T1000 (cell line): ENCODE measurements at regions not wholly inside any gene's neighbourhood (a gene's known extent, or its start where the extent isn't known, plus 50 kb on each side); places are given as distances from the start of the nearest gene placed in this dataset.

ENCODE experiments used
- DNase-seq: peaks from one replicate; lab custom pipeline; 2025; ENCODE audit warnings: mixed read lengths; lab: John Stamatoyannopoulos, UW

- no peak for DNase-seq
Measured at GRCh38 chr2:100660851-100661584, 98.2 kb downstream of the PDCL3 start.

- DNase-seq: no peak
Measured at GRCh38 chr2:100662866-100663265, 100.1 kb downstream of the PDCL3 start.

GRCh38 chr2:100664021-100664755, 101.4 kb downstream of the PDCL3 start:
- no peak for DNase-seq

GRCh38 chr2:100664756-100665101, 101.9 kb downstream of the PDCL3 start:
- DNase-seq: no peak

- DNase-seq: no peak
Measured at GRCh38 chr2:100666996-100667395, 104.2 kb downstream of the PDCL3 start.

GRCh38 chr2:100667801-100668200, 105.0 kb downstream of the PDCL3 start:
- no peak for DNase-seq

- DNase-seq: no peak
Measured at GRCh38 chr2:100670232-100670631, 107.4 kb downstream of the PDCL3 start.

- no peak for DNase-seq
Measured at GRCh38 chr2:100673115-100673514, 110.3 kb downstream of the PDCL3 start.

GRCh38 chr2:100673691-100674485, 111.1 kb downstream of the PDCL3 start:
- DNase-seq: no peak

- no peak for DNase-seq
Measured at GRCh38 chr2:100674666-100675065, 111.9 kb downstream of the PDCL3 start.

GRCh38 chr2:100675373-100675772, 112.6 kb downstream of the PDCL3 start:
- DNase-seq: no peak

- no peak for DNase-seq
Measured at GRCh38 chr2:100675855-100676254, 113.1 kb downstream of the PDCL3 start.

GRCh38 chr2:100676346-100676745, 113.6 kb downstream of the PDCL3 start:
- DNase-seq: no peak

- DNase-seq: no peak
Measured at GRCh38 chr2:100677611-100678185, 114.9 kb downstream of the PDCL3 start.

GRCh38 chr2:100679211-100679610, 116.4 kb downstream of the PDCL3 start:
- DNase-seq: no peak

- no peak for DNase-seq
Measured at GRCh38 chr2:100682536-100682935, 119.7 kb downstream of the PDCL3 start.

GRCh38 chr2:100683231-100683630, 120.4 kb downstream of the PDCL3 start:
- DNase-seq: no peak

- DNase-seq: no peak
Measured at GRCh38 chr2:100691846-100692245, 128.1 kb upstream of the NPAS2 start.

GRCh38 chr2:100692381-100692780, 127.6 kb upstream of the NPAS2 start:
- no peak for DNase-seq

GRCh38 chr2:100692906-100693305, 127.0 kb upstream of the NPAS2 start:
- DNase-seq: no peak

GRCh38 chr2:100699131-100699530, 120.8 kb upstream of the NPAS2 start:
- no peak for DNase-seq

- DNase-seq: no peak
Measured at GRCh38 chr2:100702438-100703109, 117.4 kb upstream of the NPAS2 start.
